ENCODE measurements at regions not wholly inside any gene's neighbourhood (a gene's known extent, or its start where the extent isn't known, plus 50 kb on each side); places are given as distances from the start of the nearest gene placed in this dataset.
"Not testable (repeated sequence)": the region's sequence is repeated elsewhere in the genome, so short reads cannot be mapped to it uniquely, and the experiment has no call there.

- FAIRE-seq (no peak), DNase-seq (ENCODE audit: low spot score) (no peak)
These were observed 337.6 kb downstream of the FGF10 start for GRCh38 chr5:44051591-44051990.

DNA sequence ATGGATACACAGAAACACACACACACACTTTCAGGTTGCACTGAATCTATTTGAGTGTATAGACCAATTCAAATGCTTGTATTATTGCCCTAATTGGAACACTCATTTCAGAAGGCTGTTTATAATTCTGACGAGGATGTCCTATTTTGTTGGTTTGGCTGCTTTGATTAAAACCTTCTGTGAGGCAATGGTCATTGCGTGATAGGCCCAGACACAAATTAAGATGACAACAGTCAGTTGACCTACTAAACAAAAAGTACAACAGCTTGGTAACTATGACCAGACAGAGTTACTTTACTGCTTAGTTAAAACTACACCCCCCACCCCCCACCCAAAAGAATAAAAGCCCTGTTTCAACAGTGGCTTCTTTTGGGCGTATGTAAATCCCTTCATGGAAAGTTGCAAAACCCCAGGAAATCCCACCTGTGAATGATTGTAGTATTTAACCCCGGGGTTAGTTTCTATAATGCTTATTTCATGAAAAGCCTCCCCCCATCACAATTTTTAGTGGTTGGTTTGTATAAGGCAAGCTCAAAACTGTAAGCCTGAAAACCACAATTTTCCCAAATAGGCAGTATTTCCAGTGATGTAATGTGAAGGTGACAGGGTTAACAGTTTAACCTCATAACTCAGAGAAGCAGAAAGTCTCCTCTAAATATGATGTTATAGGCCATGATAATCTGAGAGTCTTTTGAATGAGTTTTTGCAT lies 340.8 kb downstream of the FGF10 start:
- FAIRE-seq, result no peak
- no peak for DNase-seq (ENCODE audit: low spot score)

DNA sequence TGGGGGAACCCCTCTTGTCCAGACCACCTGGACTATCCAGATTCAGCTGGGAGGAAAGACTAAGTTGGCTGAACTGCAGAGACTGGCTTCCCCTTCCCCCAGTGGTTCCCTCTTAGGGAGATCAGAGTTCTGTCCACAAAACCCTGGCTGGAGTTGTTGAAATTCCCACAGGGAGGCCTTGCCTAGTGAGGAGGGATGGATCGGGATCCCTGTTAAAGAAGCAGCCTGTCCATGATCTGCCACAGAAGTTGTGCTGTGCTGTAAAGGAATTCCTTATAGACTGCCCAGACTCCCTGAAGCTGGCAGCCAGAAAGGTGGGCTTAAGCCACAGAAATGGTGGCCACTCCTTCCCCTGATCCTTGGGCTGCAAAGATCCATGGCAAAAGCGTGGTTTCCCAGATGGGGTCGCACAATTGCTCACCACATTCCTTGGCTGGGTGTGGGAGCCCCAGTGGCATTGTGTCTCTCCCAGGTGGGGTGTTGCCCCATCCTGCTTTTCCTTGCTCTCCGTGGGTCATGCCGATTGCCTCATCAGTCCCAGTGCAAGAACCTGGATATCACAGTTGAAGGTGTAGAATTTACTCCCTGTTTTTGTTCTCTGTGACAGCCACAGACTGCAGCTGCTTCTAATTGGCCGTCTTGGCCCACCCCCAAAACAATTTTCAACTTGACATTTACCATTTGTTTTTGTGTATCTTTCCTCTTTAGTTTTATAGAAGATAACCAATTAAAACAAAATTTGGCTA lies 342.4 kb downstream of the FGF10 start:
- DNase-seq (ENCODE audit: low spot score), result peak; percentile 6
- FAIRE-seq, result no peak

DNA sequence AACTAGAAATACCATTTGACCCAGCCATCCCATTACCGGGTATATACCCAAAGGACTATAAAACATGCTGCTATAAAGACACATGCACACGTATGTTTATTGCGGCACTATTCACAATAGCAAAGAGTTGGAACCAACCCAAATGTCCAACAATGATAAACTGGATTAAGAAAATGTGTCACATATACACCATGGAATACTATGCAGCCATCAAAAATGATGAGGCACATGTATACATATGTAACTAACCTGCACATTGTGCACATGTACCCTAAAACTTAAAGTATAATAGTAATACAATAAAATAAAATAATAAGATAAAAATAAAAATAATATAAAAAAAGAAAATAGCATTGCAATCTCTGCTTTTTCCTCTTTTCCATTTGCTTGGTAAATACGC lies 344.7 kb downstream of the FGF10 start:
- not testable (repeated sequence) for FAIRE-seq; DNase-seq (ENCODE audit: low spot score)

GRCh38 chr5:44028226-44028625 lies 361.0 kb downstream of the FGF10 start:
- FAIRE-seq (no peak), DNase-seq (ENCODE audit: low spot score) (no peak)

- FAIRE-seq (no peak), DNase-seq (ENCODE audit: low spot score) (no peak)
These were observed 366.6 kb downstream of the FGF10 start for GRCh38 chr5:44022622-44023021.

DNA sequence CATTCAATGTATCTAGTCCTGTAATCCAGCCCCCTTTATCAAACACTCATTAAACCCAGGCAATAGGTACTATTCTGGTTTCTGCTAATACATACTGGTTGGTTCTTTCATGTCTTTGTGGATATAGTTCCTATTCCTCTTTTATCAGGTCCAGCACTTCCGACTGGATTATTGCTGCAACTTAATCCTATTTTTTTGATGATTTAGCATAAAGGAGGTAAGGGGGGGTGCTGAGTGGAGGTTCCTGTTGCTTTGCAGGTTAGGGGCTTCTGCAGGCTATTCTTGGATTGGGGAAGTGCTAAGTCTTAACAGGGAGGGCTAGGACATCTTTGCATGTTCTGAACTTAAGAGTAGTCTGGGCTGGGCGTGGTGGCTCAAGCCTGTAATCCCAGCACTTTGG lies 377.7 kb downstream of the FGF10 start:
- DNase-seq (ENCODE audit: low spot score) (no peak), FAIRE-seq (no peak)

DNA sequence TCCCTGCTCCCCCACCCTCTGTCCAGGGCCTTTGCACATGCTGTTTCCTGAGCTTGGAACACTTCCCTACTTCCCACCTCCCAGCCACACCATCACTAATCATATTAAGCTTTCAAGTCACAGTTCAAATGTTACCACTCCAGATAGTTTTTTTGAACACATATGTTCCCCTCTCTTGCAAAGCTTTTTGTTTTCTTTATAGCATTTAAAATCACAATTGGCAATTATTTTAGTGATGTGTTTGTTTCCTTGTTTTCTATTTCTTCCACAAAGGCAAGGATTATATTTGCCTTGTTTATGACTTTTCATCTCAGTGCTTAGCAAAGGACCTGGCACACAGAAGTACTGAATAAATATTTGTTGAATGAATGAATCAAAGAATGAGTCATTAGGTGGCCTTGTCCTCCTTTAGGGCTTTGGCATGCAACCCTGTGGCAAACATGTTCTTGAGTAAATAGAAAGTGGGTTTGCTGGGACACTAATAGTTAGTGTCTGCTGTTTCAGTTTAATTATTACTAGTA lies 386.8 kb downstream of the FGF10 start:
- FAIRE-seq (no peak), DNase-seq (ENCODE audit: low spot score) (peak; percentile 57)

DNA sequence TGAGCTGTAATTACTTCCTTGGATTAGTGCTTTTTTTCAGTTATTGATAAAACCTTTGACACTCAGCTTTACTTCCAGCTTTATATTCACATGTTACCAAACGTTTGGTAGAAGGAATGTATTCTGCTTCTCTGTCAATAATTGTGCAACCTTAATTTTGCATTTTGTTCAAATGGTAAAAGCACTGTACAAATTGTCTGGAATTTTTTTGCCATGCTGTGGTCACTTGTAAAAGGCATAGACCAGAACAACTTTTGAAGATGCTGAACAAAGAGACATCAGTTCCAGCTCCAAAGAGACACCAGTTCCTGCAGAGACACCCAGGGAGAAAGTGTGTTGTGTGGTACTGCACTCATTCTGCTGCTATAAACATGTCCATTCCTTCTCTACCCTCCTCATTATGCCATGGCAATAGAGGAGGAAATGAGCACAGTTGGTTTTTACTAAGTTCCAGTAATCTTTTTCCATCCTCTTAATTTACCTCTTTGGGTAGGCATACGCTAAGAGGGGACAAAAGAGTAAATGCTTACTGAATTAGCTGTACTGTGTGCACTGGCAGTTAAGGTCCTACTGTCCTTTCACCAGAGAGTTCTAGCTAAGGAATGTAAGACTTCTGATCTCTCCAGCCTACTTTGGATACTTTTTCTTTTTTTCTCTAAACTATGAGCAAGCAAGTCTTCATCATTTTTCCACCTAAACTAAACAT lies 387.4 kb downstream of the FGF10 start:
- DNase-seq (ENCODE audit: low spot score), result no peak
- FAIRE-seq, result peak; percentile 58

- FAIRE-seq (no peak), DNase-seq (ENCODE audit: low spot score) (no peak)
These were observed 388.0 kb downstream of the FGF10 start for GRCh38 chr5:44001236-44001635.

DNA sequence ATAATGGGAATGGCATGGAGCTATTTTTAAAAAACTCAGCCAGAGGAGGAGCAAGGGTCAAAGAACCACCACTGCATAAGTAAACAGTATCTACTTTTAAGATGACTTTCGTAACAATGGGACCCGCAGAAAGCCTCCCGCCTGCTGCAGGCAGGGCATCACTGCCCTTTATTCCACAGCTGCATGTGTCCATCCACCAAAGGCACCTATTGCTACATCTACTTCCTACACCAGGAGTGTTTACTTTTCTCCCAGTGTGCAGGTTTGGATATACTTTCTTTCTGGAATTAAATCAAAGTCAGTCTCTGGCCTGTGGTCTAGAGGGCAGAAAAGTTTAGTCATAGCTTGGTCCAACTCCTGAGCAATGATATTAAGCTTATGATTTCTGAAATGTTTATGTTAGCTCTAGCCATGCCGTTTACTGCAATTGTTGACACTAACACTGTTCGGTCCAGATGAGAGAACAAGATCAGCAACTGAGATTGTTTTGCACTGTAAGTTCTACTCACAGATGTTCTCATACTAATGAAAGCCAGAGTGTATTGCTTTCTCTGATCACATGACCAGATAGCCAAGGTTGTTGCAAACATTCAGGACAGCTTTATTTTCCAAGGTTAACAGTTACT lies 391.5 kb downstream of the FGF10 start:
- FAIRE-seq, result no peak
- peak; percentile 12 for DNase-seq (ENCODE audit: low spot score)

- no peak for DNase-seq (ENCODE audit: low spot score)
- no peak for FAIRE-seq
These were observed 393.0 kb downstream of the FGF10 start for GRCh38 chr5:43996221-43996620.

GRCh38 chr5:43994352-43994708 lies 391.4 kb downstream of the NNT start:
- FAIRE-seq (no peak), DNase-seq (ENCODE audit: low spot score) (no peak)

GRCh38 chr5:43993634-43994351 lies 390.8 kb downstream of the NNT start:
- FAIRE-seq (no peak), DNase-seq (ENCODE audit: low spot score) (no peak)

- DNase-seq (ENCODE audit: low spot score), result no peak
- FAIRE-seq, result no peak
These were observed 382.4 kb downstream of the NNT start for GRCh38 chr5:43985411-43985810.

DNA sequence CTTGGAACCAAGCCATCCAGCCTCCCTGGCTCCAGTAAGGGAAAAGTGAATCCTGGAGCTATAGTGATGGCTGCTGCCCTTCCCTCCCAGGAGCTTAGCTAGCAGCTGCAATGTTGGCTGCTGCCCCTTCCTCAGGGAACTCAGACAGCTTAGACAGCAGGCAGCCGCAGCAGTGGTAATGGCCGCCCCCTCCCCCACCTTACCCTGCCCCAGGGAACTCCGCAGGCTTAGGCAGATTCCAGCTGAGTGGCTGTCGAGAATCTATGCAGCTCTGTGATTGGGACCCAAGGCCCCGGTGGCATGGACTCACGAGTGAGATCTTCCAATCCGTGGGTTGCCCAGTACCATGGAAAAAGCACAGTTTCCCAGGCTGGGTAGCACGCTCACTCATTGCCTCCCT lies 378.6 kb downstream of the NNT start:
- FAIRE-seq (no peak), DNase-seq (ENCODE audit: low spot score) (no peak)

GRCh38 chr5:43973908-43974307 lies 370.9 kb downstream of the NNT start:
- FAIRE-seq (no peak), DNase-seq (ENCODE audit: low spot score) (no peak)

GRCh38 chr5:43973318-43973717 lies 370.3 kb downstream of the NNT start:
- FAIRE-seq (peak; percentile 61), DNase-seq (ENCODE audit: low spot score) (no peak)

- DNase-seq (ENCODE audit: low spot score) (no peak), FAIRE-seq (no peak)
These were observed 364.2 kb downstream of the NNT start for GRCh38 chr5:43967165-43967564.

GRCh38 chr5:43959144-43959543 lies 356.2 kb downstream of the NNT start:
- DNase-seq (ENCODE audit: low spot score) (no peak), FAIRE-seq (no peak)

GRCh38 chr5:43947935-43948334 lies 345.0 kb downstream of the NNT start:
- DNase-seq (ENCODE audit: low spot score) (no peak), FAIRE-seq (no peak)
